Rectal smooth muscle tissue (tissue), 1 donor: ENCODE measurements at regions not wholly inside any gene's neighbourhood (a gene's known extent, or its start where the extent isn't known, plus 50 kb on each side); places are given as distances from the start of the nearest gene placed in this dataset.
"Not testable (repeated sequence)": the region's sequence is repeated elsewhere in the genome, so short reads cannot be mapped to it uniquely, and the experiment has no call there.

Source experiments
- H3K27ac ChIP-seq: one replicate; pipeline ENCODE4 v1.7.0; 2013; ENCODE audit warnings: low read depth, low read length, inconsistent platforms
- H3K27me3 ChIP-seq: one replicate; pipeline ENCODE4 v1.7.0; 2013; ENCODE audit warnings: low read length; ENCODE audit not compliant: control insufficient read depth, insufficient read depth
- H3K36me3 ChIP-seq: one replicate; pipeline ENCODE4 v1.7.0; 2013; ENCODE audit warnings: low read length; ENCODE audit not compliant: control insufficient read depth, insufficient read depth
- H3K4me1 ChIP-seq: one replicate; pipeline ENCODE4 v1.7.0; 2013; ENCODE audit warnings: low read length; ENCODE audit not compliant: control insufficient read depth, insufficient read depth
- H3K4me3 ChIP-seq: one replicate; pipeline ENCODE4 v1.7.0; 2013; ENCODE audit warnings: low read length
- H3K9ac ChIP-seq: one replicate; pipeline ENCODE4 v1.7.0; 2013; ENCODE audit warnings: low read length

DNA sequence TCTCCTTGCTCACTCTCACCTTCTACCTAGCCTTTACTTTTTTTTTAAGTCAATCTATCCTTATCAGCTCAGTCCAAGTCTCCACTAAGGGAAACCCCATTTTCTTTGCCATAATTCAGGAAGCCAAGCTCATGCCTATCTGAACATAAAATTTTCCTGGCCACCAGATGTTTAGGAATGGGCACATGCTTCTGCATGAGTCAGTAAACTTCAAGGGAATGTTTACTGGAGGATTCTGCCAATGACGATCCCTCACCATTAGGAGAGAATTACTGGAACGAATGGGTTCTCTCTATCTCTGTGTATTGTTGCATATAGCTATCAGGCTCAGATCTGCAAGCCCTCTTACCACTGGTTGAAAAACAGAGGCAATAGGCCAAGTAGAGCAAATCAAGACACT is 731.7 kb upstream of the ZNF804A start:
- no peak overlapping the region for H3K4me3 ChIP-seq
- no peaks in the 10 kb centered on the region for H3K36me3 ChIP-seq
- no peak overlapping the region for H3K27ac ChIP-seq
- no peaks in the 10 kb centered on the region for H3K27me3 ChIP-seq
- H3K4me1 ChIP-seq, result no peaks in the 10 kb centered on the region
- H3K9ac ChIP-seq, result no peak overlapping the region

DNA sequence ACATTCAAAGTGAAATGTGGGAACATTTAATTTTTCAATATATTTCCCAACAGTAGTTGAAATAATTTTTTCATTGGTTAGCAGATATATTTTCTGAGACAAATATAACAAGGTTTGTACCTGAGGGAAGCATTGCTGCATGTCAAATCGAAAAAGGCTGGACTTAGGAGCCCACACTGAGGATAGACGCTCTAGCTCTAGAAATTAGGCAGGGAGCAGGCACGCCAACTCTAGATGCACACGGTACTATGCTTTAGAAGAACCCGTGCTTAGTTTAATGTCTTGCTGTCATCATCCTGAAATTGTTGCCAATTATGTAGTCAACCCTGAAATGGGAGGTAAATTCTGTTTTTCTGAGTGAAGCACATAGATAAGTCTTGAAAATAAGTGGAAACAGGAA is 731.1 kb upstream of the ZNF804A start:
- H3K27me3 ChIP-seq, result no peaks in the 10 kb centered on the region
- H3K4me1 ChIP-seq, result no peaks in the 10 kb centered on the region
- H3K36me3 ChIP-seq, result no peaks in the 10 kb centered on the region
- no peak overlapping the region for H3K27ac ChIP-seq
- H3K9ac ChIP-seq, result no peak overlapping the region
- H3K4me3 ChIP-seq, result no peak overlapping the region

DNA sequence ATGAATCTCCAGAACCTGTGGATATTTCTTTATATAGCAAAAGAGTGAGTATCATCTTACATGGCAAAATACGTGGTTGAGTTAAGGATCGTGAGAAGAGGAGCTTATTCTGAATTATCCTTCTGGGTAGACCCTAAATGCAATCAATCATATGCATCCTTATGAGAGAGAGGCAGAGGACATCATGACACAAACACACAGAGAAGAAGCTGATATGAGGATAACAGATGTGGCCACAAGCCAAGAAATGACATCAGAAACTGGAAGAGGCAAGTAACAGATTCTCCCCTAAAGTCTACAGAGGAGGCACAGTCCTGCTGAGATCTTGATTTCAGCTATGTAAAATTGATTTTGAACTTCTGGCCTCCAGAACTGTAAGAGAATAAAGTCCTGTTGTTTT is 730.2 kb upstream of the ZNF804A start:
- Histone ChIP-seq H3K4me3 (no peak overlapping the region), H3K27me3 (no peaks in the 10 kb centered on the region), H3K9ac (no peak overlapping the region), H3K4me1 (no peaks in the 10 kb centered on the region), H3K27ac (no peak overlapping the region), H3K36me3 (no peaks in the 10 kb centered on the region)

DNA sequence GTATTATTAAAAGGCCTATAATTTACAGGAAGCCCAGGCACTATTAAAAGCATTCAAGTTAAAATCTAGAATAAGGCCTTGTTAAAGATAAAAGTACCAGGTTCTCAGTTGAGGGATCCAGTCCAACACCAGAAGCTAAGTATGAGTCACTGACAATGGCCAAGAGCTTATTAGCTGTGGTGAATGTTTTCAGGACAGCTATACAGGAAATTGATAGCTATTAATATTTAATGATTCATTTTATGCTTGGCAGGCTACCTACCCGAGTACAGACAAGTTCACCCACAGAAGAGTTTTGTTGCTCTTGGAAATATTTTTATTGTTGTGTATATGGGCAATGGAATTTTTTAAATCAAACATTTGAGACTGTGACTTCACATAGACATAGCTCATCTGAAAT is 729.6 kb upstream of the ZNF804A start:
- Histone ChIP-seq H3K27ac (no peak overlapping the region), H3K27me3 (no peaks in the 10 kb centered on the region), H3K9ac (no peak overlapping the region), H3K4me1 (no peaks in the 10 kb centered on the region), H3K36me3 (no peaks in the 10 kb centered on the region), H3K4me3 (no peak overlapping the region)

DNA sequence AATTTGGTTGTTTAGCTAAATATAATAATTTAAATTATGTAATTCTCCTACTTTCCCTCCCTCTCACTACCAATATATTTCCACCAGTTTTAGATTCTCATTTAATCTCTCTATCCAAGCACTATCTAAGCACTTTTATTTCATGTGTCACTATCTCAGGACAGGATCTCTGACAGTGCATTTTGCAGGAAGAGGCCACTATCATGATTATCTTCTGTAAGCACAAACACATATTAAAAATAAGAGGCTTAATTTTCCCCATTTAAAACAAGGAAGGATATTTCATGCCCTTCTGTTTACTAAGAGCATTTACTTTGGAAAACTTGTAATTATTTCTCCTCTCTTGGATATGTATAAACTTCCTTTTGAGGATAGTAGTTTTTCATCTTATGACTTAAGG is 726.2 kb upstream of the ZNF804A start:
- H3K9ac ChIP-seq, result no peak overlapping the region
- no peaks in the 10 kb centered on the region for H3K36me3 ChIP-seq
- H3K4me1 ChIP-seq, result no peaks in the 10 kb centered on the region
- H3K27me3 ChIP-seq, result no peaks in the 10 kb centered on the region
- no peak overlapping the region for H3K27ac ChIP-seq
- H3K4me3 ChIP-seq, result no peak overlapping the region

DNA sequence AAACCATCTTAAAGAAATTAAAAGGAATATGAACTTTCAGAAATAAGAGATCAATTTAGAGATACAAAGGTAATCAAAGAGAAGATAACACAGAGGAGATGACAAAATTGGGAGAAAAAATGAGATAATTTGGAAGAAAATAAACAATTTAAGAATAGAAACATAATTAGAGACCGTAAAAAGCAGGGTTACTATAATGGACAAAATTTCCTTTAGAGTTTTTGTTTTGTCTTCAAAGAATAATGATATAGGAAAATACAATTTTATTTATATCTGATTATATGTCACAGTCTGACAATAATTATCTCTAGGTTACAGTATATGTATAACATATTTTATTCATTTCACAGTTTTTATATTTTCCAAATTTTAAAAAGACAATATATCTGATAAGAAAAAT is 716.4 kb upstream of the ZNF804A start:
- Histone ChIP-seq H3K4me1 (no peaks in the 10 kb centered on the region), H3K36me3 (no peaks in the 10 kb centered on the region), H3K9ac (no peak overlapping the region), H3K4me3 (no peak overlapping the region), H3K27me3 (no peaks in the 10 kb centered on the region), H3K27ac (no peak overlapping the region)

DNA sequence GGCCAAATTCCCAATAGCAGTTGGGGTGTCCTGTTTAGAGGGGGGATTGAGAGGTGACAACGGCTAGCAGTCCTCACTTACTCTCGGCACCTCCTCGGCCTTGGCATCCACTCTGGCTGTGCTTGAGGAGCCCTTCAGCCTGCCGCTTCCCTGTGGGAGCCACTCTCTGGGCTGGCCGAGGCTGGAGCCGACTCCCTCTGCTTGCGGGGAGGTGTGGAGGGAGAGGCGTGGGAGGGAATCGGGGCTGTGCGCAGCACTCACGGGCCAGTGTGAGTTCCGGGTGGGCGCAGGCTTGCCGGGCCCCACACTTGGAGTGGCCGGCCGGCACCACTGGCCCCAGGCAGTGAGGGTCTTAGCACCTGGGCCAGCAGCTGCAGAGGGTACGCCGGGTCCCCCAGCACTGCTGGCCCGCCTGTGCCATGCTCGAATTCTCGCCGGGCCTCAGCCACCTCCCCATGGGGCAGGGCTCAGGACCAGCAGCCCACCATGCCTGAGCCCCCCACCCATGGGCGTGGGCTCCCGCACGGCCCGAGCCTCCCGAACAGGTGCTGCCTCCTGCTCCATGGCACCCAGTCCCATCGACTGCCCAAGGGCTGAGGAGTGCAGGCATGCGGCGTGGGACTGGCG is 705.9 kb upstream of the ZNF804A start:
- no peaks in the 10 kb centered on the region for H3K4me1 ChIP-seq
- no peak overlapping the region for H3K9ac ChIP-seq
- no peaks in the 10 kb centered on the region for H3K36me3 ChIP-seq
- no peak overlapping the region for H3K27ac ChIP-seq
- no peaks in the 10 kb centered on the region for H3K27me3 ChIP-seq
- no peak overlapping the region for H3K4me3 ChIP-seq

DNA sequence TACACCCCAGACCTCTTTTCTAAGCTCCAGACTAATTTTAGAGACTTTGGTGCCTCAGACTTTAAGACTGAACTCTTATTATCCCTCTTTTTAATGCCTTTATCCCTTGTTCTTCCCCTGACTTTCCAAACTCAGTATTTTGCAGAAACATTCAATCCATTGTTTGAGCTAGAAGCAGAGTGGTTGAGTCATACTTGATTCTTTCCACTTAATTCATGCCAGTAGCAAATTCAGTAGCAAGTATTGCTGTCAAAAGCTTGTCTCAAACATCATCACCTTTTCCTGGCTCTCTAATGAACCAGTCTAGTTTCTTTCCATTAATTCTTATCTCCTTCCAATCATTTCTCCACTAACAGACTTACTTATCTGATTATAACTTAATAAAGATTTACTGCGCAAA is 699.7 kb upstream of the ZNF804A start:
- no peaks in the 10 kb centered on the region for H3K4me1 ChIP-seq
- H3K27ac ChIP-seq, result no peak overlapping the region
- H3K9ac ChIP-seq, result no peak overlapping the region
- no peaks in the 10 kb centered on the region for H3K36me3 ChIP-seq
- H3K4me3 ChIP-seq, result no peak overlapping the region
- no peaks in the 10 kb centered on the region for H3K27me3 ChIP-seq

DNA sequence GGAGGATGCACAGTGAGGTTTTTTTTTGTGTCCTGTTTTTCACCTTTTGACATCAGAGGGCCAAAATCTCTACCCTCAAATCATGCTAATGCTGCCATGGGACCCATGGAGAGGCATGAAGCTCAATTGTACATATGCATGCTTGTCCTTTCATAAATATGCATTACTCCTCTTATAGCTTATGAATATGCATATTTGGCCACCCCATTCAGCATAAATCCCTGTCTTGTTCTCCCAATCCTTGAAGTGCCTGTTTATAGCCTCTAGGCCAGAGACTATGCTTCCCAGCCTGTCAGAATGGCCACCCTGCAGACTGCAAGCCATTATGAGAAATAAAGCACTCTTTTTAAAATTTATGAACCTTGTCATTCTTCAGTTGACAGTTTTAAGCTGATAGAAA is 696.4 kb upstream of the ZNF804A start:
- Histone ChIP-seq H3K4me3 (no peak overlapping the region), H3K27me3 (no peaks in the 10 kb centered on the region), H3K36me3 (no peaks in the 10 kb centered on the region), H3K9ac (no peak overlapping the region), H3K4me1 (no peaks in the 10 kb centered on the region), H3K27ac (no peak overlapping the region)

DNA sequence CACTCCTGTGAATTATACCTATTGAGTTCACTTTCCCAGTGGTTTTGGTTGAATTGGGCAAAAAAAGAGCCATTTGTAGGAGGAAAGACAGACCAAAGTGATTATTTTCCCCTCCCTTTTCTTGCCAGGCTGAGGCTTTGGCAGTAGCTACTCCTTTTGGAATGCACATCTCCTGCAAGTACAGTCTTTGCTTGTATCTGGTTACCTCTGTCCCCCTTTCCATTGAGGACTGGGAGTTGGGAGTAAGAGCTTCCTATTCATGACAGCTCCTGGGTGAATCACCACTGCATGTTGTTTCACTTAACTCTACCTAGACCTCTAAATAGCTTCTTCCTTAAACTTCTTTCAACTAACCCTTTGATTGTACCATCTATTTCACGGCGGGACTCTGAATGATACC is 695.3 kb upstream of the ZNF804A start:
- H3K4me3 ChIP-seq, result no peak overlapping the region
- H3K4me1 ChIP-seq, result no peaks in the 10 kb centered on the region
- H3K36me3 ChIP-seq, result no peaks in the 10 kb centered on the region
- H3K9ac ChIP-seq, result no peak overlapping the region
- H3K27ac ChIP-seq, result no peak overlapping the region
- H3K27me3 ChIP-seq, result no peaks in the 10 kb centered on the region

DNA sequence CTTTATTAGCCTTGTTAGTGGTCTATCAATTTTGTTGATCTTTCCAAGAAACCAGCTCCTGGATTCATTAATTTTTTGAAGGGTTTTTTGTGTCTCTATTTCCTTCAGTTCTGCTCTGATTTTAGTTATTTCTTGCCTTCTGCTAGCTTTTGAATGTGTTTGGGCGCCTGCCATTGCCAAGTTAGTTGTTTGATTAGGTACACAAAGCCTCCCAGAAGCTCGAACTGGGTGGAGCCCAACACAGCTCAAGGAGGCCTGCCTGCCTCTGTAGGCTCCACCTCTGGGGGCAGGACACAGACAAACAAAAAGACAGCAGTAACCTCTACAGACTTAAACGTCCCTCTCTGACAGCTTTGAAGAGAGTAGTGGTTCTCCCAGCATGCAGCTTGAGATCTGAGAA is 682.3 kb upstream of the ZNF804A start:
- H3K4me3 ChIP-seq, H3K27ac ChIP-seq, H3K36me3 ChIP-seq, H3K27me3 ChIP-seq, H3K9ac ChIP-seq, H3K4me1 ChIP-seq: not testable (repeated sequence)

DNA sequence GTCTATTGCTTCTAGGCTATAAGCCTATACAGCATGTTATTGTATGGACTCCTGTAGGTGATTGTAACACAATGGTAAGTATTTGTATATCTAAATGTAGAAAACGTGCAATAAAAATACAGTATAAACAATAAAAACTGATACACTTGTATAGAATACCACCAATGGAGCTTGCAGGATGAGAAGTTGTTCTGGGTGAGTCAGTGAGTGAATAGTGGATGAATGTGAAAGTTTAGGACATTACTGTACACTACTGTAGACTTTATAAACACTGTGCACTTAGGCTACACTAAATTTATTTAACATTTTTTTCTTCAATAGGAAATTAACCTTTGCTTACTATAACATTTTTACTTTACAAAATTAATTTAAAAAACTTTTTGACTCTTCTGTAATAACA is 679.2 kb upstream of the ZNF804A start:
- H3K9ac ChIP-seq, result no peak overlapping the region
- no peak overlapping the region for H3K27ac ChIP-seq
- H3K4me1 ChIP-seq, result no peaks in the 10 kb centered on the region
- no peaks in the 10 kb centered on the region for H3K27me3 ChIP-seq
- H3K4me3 ChIP-seq, result no peak overlapping the region
- no peaks in the 10 kb centered on the region for H3K36me3 ChIP-seq

DNA sequence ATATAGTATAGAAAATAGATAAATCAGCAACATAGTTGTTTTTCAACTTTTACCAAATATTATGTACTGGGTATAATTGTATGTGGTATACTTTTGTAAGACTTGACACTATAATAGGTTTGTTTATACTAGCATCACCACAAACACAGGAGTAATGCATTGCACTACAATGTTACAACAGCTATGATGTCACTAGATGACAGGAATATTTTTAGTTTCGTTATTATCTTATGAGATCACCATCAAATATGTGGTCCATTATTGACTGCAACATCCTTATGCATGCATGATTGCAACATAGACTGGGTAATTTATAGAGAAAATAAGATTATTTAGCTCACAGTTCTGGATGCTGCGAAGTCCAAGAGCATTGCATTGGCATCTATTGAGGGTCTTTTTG is 678.4 kb upstream of the ZNF804A start:
- no peaks in the 10 kb centered on the region for H3K36me3 ChIP-seq
- no peaks in the 10 kb centered on the region for H3K27me3 ChIP-seq
- no peak overlapping the region for H3K4me3 ChIP-seq
- H3K4me1 ChIP-seq, result no peaks in the 10 kb centered on the region
- no peak overlapping the region for H3K9ac ChIP-seq
- no peak overlapping the region for H3K27ac ChIP-seq
